NOMO-1 treated with DMSO at 0.1 percent for 48 hours (cell line): ENCODE measurements at regions not wholly inside any gene's neighbourhood (a gene's known extent, or its start where the extent isn't known, plus 50 kb on each side); places are given as distances from the start of the nearest gene placed in this dataset.
A peak's percentile ranks its signal among the peaks of the same experiment; 100 is the strongest.

Source experiments
- DNase-seq: peaks from one replicate; lab custom pipeline; 2025; ENCODE audit not compliant: unreplicated experiment; lab: John Stamatoyannopoulos, UW

GRCh38 chr20:53750827-53751619 is 157.4 kb upstream of the ZNF217 start:
- DNase-seq, result peak; percentile 96

GRCh38 chr20:53749499-53749898 is 155.9 kb upstream of the ZNF217 start:
- DNase-seq, result no peak

GRCh38 chr20:53748821-53749421 is 155.3 kb upstream of the ZNF217 start:
- no peak for DNase-seq

- DNase-seq, result no peak
These were observed 154.5 kb upstream of the ZNF217 start for GRCh38 chr20:53748176-53748575.

GRCh38 chr20:53743607-53744260 is 150.1 kb upstream of the ZNF217 start:
- no peak for DNase-seq

- DNase-seq, result no peak
These were observed 149.0 kb upstream of the ZNF217 start for GRCh38 chr20:53742685-53743081.

GRCh38 chr20:53741726-53742028 is 148.0 kb upstream of the ZNF217 start:
- no peak for DNase-seq

GRCh38 chr20:53739799-53740785 is 146.5 kb upstream of the ZNF217 start:
- DNase-seq, result peak; percentile 89

- DNase-seq, result no peak
These were observed 145.5 kb upstream of the ZNF217 start for GRCh38 chr20:53738945-53739798.

- no peak for DNase-seq
These were observed 144.7 kb upstream of the ZNF217 start for GRCh38 chr20:53738039-53738944.

GRCh38 chr20:53737396-53738038 is 143.9 kb upstream of the ZNF217 start:
- DNase-seq, result peak; percentile 71

- DNase-seq, result peak; percentile 82
These were observed 143.2 kb upstream of the ZNF217 start for GRCh38 chr20:53736757-53737395.

GRCh38 chr20:53736122-53736756 is 142.6 kb upstream of the ZNF217 start:
- DNase-seq, result no peak

GRCh38 chr20:53735536-53736050 is 142.0 kb upstream of the ZNF217 start:
- DNase-seq, result peak; percentile 92

- no peak for DNase-seq
These were observed 140.5 kb upstream of the ZNF217 start for GRCh38 chr20:53734006-53734688.

- DNase-seq, result no peak
These were observed 138.0 kb upstream of the ZNF217 start for GRCh38 chr20:53731595-53731994.

- no peak for DNase-seq
These were observed 134.7 kb upstream of the ZNF217 start for GRCh38 chr20:53728359-53728758.
